Vagina (tissue), 2 donors: ENCODE measurements at regions not wholly inside any gene's neighbourhood (a gene's known extent, or its start where the extent isn't known, plus 50 kb on each side); places are given as distances from the start of the nearest gene placed in this dataset.

Source experiments
- DNase-seq, 2 donors: peaks; one replicate each; pipeline ENCODE4 v3.0.0-alpha.2; 2017; ENCODE audit errors: extremely low spot score in 2 of 2
- H3K27ac ChIP-seq: fragments of 200-600 bp; sonication (generic); one replicate; pipeline ENCODE4 v1.5.1; 2019
- H3K27me3 ChIP-seq: fragments of 200-600 bp; sonication (generic); one replicate; pipeline ENCODE4 v1.5.1; 2019
- H3K36me3 ChIP-seq, 2 donors: fragments of 200-600 bp; sonication (generic); one replicate each; pipeline ENCODE4 v1.5.1; 2017 to 2019
- H3K4me1 ChIP-seq: fragments of 200-600 bp; sonication (generic); one replicate; pipeline ENCODE4 v1.5.1; 2019
- H3K4me3 ChIP-seq, 2 donors: fragments of 200-600 bp; sonication (generic); 1 replicate in 1 of 2; 2 replicates in 1 of 2; pipeline ENCODE4 v1.5.1; 2016 to 2019
- H3K9me3 ChIP-seq: fragments of 200-600 bp; sonication (generic); one replicate; pipeline ENCODE4 v1.5.1; 2019
- POLR2A ChIP-seq, 2 donors: fragments of 450-650 bp; IDR thresholded peaks; one replicate each; pipeline ENCODE4 v1.6.1; 2017; ENCODE audit warnings: antibody characterized with exemption in 2 of 2, mild to moderate bottlenecking in 2 of 2, moderate library complexity in 2 of 2
- POLR2AphosphoS5 ChIP-seq, 2 donors: sonication (generic); formaldehyde crosslinking; IDR thresholded peaks; one replicate each; pipeline ENCODE4 v1.9.0; 2017; ENCODE audit warnings: antibody characterized with exemption in 2 of 2, mild to moderate bottlenecking in 2 of 2, low read depth in 1 of 2; ENCODE audit not compliant: insufficient read depth in 1 of 2
- intact Hi-C: fragments of 100-400 bp; cut with DNase I; formaldehyde crosslinking; loops from one replicate; pipeline ENCODE4 v1.15.1; 2023
- TF ChIP-seq, protein P1 (sequence below), 3 experiments: fragments of 450-650 bp in 2 of 3; fragments of 200-600 bp in 1 of 3; sonication (generic) in 1 of 3; IDR thresholded peaks; one replicate each; pipeline ENCODE4 v1.5.1; 2017 to 2019; ENCODE audit warnings: antibody characterized with exemption in 3 of 3, mild to moderate bottlenecking in 2 of 3, moderate library complexity in 2 of 3

DNA sequence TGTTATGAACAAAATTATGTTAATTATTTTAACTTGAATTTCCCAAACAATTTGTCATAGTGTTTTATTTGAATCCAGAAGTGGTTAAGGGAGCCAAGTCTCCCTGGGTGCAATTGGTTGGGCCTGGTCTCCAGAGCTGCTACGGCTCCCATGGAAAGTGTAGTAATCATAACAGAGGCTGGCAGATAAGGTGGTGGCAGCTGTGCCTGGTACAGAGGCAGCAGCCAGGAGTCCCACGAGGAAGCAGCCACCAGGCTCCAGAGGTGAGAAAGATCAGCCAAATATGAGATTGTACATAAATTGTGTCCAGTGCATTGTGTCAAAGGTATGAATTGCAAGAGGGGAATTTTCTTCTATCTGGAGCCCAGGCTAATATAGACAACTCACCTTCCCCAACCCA lies 368.9 kb upstream of the PTBP2 start:
- no peak overlapping the region for H3K27ac ChIP-seq
- no peaks in the 10 kb centered on the region for H3K27me3 ChIP-seq
- no peaks in the 10 kb centered on the region for H3K36me3 ChIP-seq
- intact Hi-C loops, result no loop called here
- TF ChIP-seq POLR2A (IDR thresholded peaks at IDR 0.05), result no peak
- TF ChIP-seq, protein P1, sequence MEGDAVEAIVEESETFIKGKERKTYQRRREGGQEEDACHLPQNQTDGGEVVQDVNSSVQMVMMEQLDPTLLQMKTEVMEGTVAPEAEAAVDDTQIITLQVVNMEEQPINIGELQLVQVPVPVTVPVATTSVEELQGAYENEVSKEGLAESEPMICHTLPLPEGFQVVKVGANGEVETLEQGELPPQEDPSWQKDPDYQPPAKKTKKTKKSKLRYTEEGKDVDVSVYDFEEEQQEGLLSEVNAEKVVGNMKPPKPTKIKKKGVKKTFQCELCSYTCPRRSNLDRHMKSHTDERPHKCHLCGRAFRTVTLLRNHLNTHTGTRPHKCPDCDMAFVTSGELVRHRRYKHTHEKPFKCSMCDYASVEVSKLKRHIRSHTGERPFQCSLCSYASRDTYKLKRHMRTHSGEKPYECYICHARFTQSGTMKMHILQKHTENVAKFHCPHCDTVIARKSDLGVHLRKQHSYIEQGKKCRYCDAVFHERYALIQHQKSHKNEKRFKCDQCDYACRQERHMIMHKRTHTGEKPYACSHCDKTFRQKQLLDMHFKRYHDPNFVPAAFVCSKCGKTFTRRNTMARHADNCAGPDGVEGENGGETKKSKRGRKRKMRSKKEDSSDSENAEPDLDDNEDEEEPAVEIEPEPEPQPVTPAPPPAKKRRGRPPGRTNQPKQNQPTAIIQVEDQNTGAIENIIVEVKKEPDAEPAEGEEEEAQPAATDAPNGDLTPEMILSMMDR (IDR thresholded peaks at IDR 0.05), result no peak
- TF ChIP-seq POLR2AphosphoS5 (IDR thresholded peaks at IDR 0.05; ENCODE audit: insufficient read depth in 1 of 2, low read depth in 1 of 2), result no peak
- H3K4me3 ChIP-seq, result no peak overlapping the region
- H3K9me3 ChIP-seq, result no peaks in the 10 kb centered on the region
- no peak for DNase-seq
- H3K4me1 ChIP-seq, result no peaks in the 10 kb centered on the region

DNA sequence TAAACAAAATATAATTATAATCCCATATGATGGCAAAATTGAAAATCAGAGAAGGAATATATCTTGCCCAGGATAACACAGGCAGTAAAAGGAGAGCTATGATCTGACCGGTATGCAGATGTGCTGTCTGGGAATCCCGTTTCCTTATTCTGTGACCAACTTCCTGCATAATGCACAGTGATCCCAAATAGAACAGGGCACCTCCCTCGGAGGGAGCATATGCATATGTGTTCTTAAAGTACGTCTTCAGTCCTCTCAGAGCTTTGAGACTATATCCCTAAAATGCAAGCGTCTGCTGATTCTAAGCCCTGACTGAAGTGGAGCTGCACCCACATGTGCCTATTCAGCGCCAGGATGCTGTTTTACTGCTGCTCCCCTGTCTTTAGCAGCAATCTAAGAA lies 366.1 kb upstream of the PTBP2 start:
- Histone ChIP-seq H3K27ac (no peak overlapping the region), H3K9me3 (no peaks in the 10 kb centered on the region), H3K4me3 (no peak overlapping the region), H3K27me3 (no peaks in the 10 kb centered on the region), H3K4me1 (no peaks in the 10 kb centered on the region), H3K36me3 (no peaks in the 10 kb centered on the region)
- TF ChIP-seq, protein P1 (IDR thresholded peaks at IDR 0.05), result no peak
- intact Hi-C loops, result no loop called here
- no peak for DNase-seq

DNA sequence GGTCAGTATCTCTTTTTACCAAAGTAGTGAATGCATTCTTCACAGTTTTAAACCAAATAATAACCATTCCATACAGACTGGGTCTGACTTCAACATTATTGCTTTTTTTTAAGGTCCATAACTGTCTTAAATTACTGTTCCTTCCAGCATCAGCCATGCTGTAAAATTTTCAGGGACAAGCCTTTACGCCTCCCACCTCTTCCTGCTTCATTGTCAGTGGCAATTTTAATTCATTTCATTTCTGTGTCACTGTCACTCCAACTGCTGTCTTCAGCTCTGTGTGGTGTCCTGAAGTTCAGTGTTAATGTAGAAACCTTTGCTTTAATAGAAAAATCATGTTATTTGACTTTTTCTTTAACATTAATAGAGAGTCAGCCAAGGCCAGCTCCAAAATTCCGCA lies 365.6 kb upstream of the PTBP2 start:
- Histone ChIP-seq H3K36me3 (no peaks in the 10 kb centered on the region), H3K4me3 (no peak overlapping the region), H3K27me3 (no peaks in the 10 kb centered on the region), H3K9me3 (no peaks in the 10 kb centered on the region), H3K4me1 (no peaks in the 10 kb centered on the region), H3K27ac (no peak overlapping the region)
- no peak for DNase-seq
- intact Hi-C loops, result no loop called here
- TF ChIP-seq, protein P1 (IDR thresholded peaks at IDR 0.05), result no peak
- no peak for TF ChIP-seq POLR2A (IDR thresholded peaks at IDR 0.05)
- TF ChIP-seq POLR2AphosphoS5 (IDR thresholded peaks at IDR 0.05; ENCODE audit: insufficient read depth in 1 of 2, low read depth in 1 of 2), result no peak

DNA sequence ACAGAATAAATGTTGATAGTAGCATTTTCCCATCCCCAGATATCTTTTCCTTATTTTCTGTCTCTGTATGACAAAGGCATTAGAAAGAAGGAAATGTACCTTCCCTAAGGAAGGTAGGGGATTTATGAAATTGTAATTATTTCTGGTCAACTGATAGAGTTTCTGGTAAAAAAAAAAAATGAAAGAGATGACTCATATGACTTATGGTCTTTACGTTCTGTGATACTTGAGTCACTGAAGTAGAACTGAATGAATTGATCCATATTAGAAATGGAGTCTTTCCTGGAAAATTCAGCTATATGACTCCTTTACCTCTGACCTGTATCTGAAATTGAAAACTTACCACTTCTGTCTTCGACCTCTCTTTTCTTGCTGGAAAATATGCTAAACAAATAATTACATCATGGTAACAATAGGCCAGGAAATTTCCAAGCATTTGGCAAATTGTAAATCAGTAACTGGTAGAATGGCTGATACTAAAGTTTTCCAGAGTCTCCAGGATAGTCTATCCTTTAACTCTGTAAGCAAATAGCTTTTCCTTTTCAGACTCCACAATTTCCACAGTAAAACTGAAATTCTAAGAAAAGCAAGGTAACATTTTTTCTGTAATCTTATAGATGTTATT lies 364.3 kb upstream of the PTBP2 start:
- no peaks in the 10 kb centered on the region for H3K4me1 ChIP-seq
- intact Hi-C loops, result no loop called here
- H3K27me3 ChIP-seq, result no peaks in the 10 kb centered on the region
- H3K4me3 ChIP-seq, result no peak overlapping the region
- TF ChIP-seq POLR2A (IDR thresholded peaks at IDR 0.05), result no peak
- no peak for TF ChIP-seq POLR2AphosphoS5 (IDR thresholded peaks at IDR 0.05; ENCODE audit: insufficient read depth in 1 of 2, low read depth in 1 of 2)
- TF ChIP-seq, protein P1 (IDR thresholded peaks at IDR 0.05), result no peak
- H3K36me3 ChIP-seq, result no peaks in the 10 kb centered on the region
- no peak for DNase-seq
- H3K27ac ChIP-seq, result no peak overlapping the region
- H3K9me3 ChIP-seq, result no peaks in the 10 kb centered on the region

DNA sequence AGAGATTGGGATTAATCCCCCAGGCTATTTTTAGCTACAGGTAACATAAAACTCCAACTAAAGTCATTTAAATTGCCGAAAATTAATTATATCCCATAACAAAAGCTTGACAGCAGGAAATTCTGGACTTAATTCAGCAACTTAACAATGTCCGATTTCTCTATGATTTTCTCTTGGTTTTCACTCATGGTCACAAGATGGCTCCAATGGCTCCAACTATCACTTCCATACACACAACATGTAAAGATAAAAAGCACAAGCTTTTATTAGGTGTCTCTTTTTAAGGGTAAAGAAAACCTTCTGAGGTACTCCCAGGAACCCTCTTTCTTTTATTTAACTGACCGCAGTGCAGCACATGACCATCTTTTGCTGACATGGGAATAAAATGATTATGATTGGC lies 363.5 kb upstream of the PTBP2 start:
- Histone ChIP-seq H3K27me3 (no peaks in the 10 kb centered on the region), H3K27ac (no peak overlapping the region), H3K9me3 (no peaks in the 10 kb centered on the region), H3K4me3 (no peak overlapping the region), H3K36me3 (no peaks in the 10 kb centered on the region), H3K4me1 (no peaks in the 10 kb centered on the region)
- intact Hi-C loops, result no loop called here
- TF ChIP-seq, protein P1 (IDR thresholded peaks at IDR 0.05), result no peak
- TF ChIP-seq POLR2A (IDR thresholded peaks at IDR 0.05) (no peak), POLR2AphosphoS5 (IDR thresholded peaks at IDR 0.05; ENCODE audit: insufficient read depth in 1 of 2, low read depth in 1 of 2) (no peak)
- no peak for DNase-seq
